ENCODE measurements at regions not wholly inside any gene's neighbourhood (a gene's known extent, or its start where the extent isn't known, plus 50 kb on each side); places are given as distances from the start of the nearest gene placed in this dataset.

DNA sequence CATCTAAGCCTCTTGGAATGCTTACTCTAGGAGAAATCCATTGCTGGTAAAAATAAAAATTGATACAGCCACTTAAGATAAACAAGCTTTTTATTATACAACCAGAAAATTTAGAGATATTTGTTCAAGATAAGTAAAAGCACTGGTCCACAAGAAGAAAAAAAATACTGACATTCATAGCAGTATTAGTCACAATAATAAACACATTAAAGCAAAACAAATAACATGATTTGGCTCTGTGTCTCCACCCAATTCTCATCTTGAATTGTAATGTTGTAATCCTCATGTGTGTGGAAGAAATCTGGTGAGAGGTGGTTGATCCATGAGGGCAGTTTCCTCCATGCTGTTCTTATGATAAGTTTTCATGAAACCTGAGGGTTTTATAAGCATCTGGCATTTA, 1093.5 kb upstream of the ADGRB3 start (continued):
- TF ChIP-seq, protein P1, sequence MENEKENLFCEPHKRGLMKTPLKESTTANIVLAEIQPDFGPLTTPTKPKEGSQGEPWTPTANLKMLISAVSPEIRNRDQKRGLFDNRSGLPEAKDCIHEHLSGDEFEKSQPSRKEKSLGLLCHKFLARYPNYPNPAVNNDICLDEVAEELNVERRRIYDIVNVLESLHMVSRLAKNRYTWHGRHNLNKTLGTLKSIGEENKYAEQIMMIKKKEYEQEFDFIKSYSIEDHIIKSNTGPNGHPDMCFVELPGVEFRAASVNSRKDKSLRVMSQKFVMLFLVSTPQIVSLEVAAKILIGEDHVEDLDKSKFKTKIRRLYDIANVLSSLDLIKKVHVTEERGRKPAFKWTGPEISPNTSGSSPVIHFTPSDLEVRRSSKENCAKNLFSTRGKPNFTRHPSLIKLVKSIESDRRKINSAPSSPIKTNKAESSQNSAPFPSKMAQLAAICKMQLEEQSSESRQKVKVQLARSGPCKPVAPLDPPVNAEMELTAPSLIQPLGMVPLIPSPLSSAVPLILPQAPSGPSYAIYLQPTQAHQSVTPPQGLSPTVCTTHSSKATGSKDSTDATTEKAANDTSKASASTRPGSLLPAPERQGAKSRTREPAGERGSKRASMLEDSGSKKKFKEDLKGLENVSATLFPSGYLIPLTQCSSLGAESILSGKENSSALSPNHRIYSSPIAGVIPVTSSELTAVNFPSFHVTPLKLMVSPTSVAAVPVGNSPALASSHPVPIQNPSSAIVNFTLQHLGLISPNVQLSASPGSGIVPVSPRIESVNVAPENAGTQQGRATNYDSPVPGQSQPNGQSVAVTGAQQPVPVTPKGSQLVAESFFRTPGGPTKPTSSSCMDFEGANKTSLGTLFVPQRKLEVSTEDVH (IDR thresholded peaks at IDR 0.05; ENCODE audit: low read depth, partially characterized antibody): no peak
- TF ChIP-seq CBFB (IDR thresholded peaks at IDR 0.05; ENCODE audit: low read depth): no peak
- TF ChIP-seq, protein P2, sequence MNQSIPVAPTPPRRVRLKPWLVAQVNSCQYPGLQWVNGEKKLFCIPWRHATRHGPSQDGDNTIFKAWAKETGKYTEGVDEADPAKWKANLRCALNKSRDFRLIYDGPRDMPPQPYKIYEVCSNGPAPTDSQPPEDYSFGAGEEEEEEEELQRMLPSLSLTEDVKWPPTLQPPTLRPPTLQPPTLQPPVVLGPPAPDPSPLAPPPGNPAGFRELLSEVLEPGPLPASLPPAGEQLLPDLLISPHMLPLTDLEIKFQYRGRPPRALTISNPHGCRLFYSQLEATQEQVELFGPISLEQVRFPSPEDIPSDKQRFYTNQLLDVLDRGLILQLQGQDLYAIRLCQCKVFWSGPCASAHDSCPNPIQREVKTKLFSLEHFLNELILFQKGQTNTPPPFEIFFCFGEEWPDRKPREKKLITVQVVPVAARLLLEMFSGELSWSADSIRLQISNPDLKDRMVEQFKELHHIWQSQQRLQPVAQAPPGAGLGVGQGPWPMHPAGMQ (IDR thresholded peaks at IDR 0.05; ENCODE audit: borderline replicate concordance): no peak
- no peak for TF ChIP-seq ATF7 (IDR thresholded peaks at IDR 0.05; ENCODE audit: low read depth)
- TF ChIP-seq, protein P3, sequence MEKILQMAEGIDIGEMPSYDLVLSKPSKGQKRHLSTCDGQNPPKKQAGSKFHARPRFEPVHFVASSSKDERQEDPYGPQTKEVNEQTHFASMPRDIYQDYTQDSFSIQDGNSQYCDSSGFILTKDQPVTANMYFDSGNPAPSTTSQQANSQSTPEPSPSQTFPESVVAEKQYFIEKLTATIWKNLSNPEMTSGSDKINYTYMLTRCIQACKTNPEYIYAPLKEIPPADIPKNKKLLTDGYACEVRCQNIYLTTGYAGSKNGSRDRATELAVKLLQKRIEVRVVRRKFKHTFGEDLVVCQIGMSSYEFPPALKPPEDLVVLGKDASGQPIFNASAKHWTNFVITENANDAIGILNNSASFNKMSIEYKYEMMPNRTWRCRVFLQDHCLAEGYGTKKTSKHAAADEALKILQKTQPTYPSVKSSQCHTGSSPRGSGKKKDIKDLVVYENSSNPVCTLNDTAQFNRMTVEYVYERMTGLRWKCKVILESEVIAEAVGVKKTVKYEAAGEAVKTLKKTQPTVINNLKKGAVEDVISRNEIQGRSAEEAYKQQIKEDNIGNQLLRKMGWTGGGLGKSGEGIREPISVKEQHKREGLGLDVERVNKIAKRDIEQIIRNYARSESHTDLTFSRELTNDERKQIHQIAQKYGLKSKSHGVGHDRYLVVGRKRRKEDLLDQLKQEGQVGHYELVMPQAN (conservative IDR thresholded peaks at IDR 0.05): no peak
- TF ChIP-seq CHD2 (IDR thresholded peaks at IDR 0.05; ENCODE audit: borderline replicate concordance, low read depth, low read length): no peak
- no peak for TF ChIP-seq STAT3 (IDR thresholded peaks at IDR 0.05; ENCODE audit: low read depth, low read length)
- TF ChIP-seq JUNB (IDR thresholded peaks at IDR 0.05): no peak
